PFSK-1 (cell line): ENCODE measurements at regions not wholly inside any gene's neighbourhood (a gene's known extent, or its start where the extent isn't known, plus 50 kb on each side); places are given as distances from the start of the nearest gene placed in this dataset.

Experiments
- POLR2AphosphoS5 ChIP-seq: IDR thresholded peaks from 2 replicates; pipeline ENCODE4 v1.6.1; 2012; ENCODE audit warnings: low read depth, mild to moderate bottlenecking, control low read depth, low read length, moderate library complexity
- TAF1 ChIP-seq: IDR thresholded peaks from 2 replicates; pipeline ENCODE4 v1.6.1; 2012; ENCODE audit warnings: low read length, control low read depth, borderline replicate concordance; ENCODE audit not compliant: insufficient read depth
- TF ChIP-seq, protein P1 (sequence below), 2 experiments: IDR thresholded peaks; 2 replicates each; pipeline versions ENCODE4 v1.6.1 to v1.8.0; 2011 to 2012; ENCODE audit warnings: low read depth in 2 of 2, low read length in 2 of 2, control low read depth in 1 of 2, inconsistent platforms in 1 of 2, mild to moderate bottlenecking in 1 of 2, moderate library complexity in 1 of 2; ENCODE audit not compliant: insufficient read depth in 1 of 2

DNA sequence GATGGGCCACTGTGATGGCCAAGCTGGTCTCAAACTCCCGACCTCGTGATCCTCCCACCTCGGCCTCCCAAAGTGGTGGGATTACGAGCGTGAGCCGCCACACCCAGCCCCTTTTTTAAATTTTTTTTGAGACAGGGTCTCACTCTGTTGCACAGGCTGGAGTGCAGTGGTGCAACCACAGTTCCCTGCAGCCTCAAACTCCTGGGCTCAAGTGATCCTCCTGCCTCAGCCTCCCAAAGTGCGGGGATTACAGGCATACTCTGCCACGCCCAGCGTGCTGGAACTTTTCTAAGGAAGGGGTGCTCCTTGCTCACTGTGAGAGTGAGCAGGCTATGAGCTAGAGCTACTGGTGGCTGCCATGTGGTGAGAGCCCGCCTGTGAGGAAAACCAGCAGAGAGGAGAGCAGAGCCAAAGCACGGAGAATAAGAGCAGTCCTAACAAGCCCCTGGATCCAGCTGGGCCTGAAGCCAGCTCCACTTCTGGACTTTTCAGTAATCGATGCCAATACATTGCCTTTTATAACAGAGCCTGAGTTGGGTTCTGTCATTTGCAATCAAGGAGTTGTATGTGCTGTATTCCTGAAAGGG is 75.5 kb upstream of the UNC5A start:
- TF ChIP-seq POLR2AphosphoS5 (no peak), TAF1 (no peak)
- TF ChIP-seq, protein P1, sequence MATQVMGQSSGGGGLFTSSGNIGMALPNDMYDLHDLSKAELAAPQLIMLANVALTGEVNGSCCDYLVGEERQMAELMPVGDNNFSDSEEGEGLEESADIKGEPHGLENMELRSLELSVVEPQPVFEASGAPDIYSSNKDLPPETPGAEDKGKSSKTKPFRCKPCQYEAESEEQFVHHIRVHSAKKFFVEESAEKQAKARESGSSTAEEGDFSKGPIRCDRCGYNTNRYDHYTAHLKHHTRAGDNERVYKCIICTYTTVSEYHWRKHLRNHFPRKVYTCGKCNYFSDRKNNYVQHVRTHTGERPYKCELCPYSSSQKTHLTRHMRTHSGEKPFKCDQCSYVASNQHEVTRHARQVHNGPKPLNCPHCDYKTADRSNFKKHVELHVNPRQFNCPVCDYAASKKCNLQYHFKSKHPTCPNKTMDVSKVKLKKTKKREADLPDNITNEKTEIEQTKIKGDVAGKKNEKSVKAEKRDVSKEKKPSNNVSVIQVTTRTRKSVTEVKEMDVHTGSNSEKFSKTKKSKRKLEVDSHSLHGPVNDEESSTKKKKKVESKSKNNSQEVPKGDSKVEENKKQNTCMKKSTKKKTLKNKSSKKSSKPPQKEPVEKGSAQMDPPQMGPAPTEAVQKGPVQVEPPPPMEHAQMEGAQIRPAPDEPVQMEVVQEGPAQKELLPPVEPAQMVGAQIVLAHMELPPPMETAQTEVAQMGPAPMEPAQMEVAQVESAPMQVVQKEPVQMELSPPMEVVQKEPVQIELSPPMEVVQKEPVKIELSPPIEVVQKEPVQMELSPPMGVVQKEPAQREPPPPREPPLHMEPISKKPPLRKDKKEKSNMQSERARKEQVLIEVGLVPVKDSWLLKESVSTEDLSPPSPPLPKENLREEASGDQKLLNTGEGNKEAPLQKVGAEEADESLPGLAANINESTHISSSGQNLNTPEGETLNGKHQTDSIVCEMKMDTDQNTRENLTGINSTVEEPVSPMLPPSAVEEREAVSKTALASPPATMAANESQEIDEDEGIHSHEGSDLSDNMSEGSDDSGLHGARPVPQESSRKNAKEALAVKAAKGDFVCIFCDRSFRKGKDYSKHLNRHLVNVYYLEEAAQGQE (IDR thresholded peaks at IDR 0.05; ENCODE audit: insufficient read depth in 1 of 2, low read depth in 2 of 2, low read length in 2 of 2): no peak
